A172 (cell line): ENCODE measurements at regions not wholly inside any gene's neighbourhood (a gene's known extent, or its start where the extent isn't known, plus 50 kb on each side); places are given as distances from the start of the nearest gene placed in this dataset.
A peak's percentile ranks its signal among the peaks of the same experiment; 100 is the strongest.

ENCODE experiments used
- DNase-seq: peaks from one replicate; pipeline ENCODE4 v3.0.0-alpha.2; 2015; ENCODE audit warnings: low spot score

- no peak for DNase-seq
Measured at GRCh38 chr5:18967637-18968036, 1020.4 kb downstream of the CDH18 start.

DNA sequence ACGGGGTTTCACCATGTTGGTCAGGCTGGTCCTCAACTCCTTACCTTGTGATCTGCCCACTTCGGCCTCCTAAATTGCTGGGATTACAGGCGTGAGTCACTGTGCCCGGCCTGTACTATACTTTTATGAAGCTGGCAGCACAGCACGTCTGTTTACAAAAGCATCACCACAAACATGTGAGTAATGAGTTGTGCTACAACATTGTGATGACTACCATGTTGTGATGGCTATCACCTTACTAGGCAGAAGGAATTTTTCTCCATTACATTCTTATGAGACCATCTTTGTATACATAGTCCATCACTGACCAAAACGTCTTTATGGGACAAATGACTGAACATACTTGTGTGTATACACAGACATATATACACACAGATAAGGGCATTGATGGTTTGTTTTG lies 1019.0 kb downstream of the CDH18 start:
- peak; percentile 72 for DNase-seq

- DNase-seq, result no peak
Measured at GRCh38 chr5:18970000-18970399, 1018.0 kb downstream of the CDH18 start.

GRCh38 chr5:18972177-18972576 lies 1015.8 kb downstream of the CDH18 start:
- DNase-seq, result no peak

- no peak for DNase-seq
Measured at GRCh38 chr5:18975624-18976023, 1012.4 kb downstream of the CDH18 start.

DNA sequence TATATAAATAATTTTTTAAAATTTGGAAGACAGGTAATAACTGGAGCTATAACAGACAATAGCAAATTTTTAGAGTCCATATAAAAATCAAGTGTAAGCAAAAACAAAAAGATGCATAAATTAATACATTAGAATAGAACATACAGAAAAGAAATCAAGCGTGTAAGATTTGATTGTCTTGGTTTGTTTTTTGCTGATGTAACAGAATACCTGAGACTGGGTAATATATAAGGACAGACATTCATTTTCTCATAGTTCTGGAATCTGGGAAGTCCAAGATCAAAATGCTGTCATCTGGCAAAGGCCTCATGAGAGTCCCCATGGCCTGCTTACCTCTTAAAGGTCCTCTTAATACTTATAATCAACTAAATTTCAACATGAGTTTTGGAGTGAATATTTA lies 1010.1 kb downstream of the CDH18 start:
- DNase-seq, result no peak

- no peak for DNase-seq
Measured at GRCh38 chr5:18984559-18985080, 1003.4 kb downstream of the CDH18 start.

GRCh38 chr5:18985171-18985758 lies 1002.7 kb downstream of the CDH18 start:
- no peak for DNase-seq

DNA sequence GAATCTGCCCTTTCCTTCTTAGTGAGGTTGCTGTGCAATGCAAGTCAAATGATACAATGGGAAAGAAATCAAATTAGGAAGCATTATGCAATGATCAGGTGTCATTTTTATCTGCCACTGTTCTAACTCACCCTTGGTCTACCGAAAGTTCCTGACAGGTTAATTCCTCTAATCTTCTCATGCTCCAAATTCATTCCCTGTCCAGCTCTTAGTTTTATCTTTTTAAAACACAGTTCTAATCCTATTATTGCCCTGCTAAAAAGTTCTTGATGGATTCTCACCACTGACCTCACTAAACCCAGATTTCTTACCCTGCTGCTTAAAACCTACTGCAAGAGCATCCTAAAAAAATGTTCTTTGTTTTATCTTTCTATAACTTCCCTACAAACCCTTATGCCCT lies 1000.9 kb downstream of the CDH18 start:
- no peak for DNase-seq

GRCh38 chr5:18990852-18991251 lies 997.1 kb downstream of the CDH18 start:
- DNase-seq, result no peak

DNA sequence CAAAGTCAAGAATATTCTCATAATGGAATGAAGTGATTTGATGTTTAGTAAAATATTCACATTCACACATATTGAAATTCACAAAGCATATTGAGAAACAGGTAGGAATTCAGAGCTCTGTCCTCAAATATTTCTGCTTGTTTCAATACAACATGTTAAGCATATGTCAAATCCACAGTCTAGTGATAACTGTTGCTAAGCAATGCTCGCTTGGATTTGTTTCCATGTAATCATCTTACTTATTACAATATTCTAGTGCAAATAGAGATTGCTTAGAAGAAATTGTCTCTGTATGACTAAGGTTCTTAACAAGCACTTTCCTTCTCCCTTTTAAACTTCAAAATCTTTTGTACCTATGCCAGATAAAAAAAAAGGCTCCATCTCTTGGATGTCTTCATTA lies 995.7 kb downstream of the CDH18 start:
- DNase-seq, result no peak

- no peak for DNase-seq
Measured at GRCh38 chr5:18999478-18999877, 988.5 kb downstream of the CDH18 start.

DNA sequence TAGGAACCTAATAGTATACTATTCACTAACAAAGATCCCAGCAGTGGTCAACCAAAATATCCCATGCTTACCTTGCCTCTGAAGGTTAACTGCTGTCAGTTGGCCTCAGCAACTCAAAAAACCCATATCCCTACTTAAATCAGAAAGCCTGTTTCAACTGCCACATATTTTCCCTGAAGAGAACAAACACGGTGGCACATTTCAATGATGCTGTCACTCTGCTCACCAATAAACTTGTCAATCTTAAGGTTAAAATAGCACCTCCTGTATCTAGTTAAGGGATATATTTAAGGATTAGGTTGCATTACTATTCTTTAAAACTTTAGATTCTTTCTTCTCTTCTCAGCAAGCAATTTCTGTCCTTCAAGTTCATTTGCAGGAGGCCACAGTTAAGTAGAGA lies 986.9 kb downstream of the CDH18 start:
- no peak for DNase-seq

- no peak for DNase-seq
Measured at GRCh38 chr5:19001539-19001938, 986.5 kb downstream of the CDH18 start.

DNA sequence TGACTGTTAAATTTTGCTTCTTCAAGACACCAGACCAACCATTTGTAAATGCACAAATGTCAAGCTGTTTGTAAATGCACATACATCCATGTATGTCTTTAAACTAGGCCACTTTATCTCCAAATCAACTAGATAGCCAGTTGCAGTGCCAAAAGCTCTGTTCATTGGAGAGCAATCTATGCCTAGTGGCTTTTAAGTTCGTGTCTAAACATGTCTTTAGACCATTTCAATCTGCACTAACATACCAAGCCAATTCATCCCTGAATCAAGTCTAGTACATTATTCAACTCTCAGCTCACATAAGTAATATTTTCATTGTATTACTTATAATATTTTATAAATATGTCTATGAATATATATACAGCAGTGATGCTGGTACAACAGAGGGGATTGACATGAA lies 985.9 kb downstream of the CDH18 start:
- no peak for DNase-seq

GRCh38 chr5:19018822-19019221 lies 969.2 kb downstream of the CDH18 start:
- DNase-seq, result peak; percentile 6

DNA sequence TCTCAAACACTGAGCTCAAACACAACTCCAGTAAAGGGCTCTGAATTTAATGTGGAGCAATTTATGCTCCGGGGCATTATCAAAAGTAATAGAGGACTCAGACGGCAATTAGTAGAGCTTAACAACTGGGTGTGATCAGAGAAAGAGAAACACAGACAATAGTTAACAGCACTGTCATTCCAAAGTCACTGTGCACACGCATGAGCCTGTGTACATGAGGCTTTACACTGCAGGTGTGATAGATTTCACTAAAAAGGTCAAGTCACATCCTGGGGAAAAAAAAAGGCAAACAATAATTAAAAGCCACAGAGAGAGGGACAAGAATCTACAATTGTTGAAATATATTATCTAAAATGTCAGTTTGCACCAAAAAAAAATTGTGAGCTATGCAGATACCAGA lies 956.5 kb downstream of the CDH18 start:
- DNase-seq, result no peak

DNA sequence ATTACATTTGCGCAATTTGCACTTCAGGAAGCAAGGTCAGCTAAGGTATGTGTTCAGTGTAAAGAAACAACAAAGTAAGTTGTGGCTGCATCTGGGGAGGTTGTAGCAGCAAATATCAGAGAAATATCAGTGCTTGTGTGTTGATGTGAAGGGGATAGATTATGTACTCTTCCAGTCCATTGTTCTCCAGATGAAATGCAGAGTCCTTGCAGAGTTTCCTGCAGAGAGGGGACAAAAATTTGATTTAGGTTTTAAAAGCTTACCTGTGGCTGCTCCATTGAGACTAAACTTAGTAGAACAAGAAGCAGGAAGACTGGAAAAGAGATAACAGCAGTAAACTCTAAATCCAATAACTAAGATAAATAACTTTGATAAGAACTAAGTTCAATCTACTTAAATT lies 952.2 kb downstream of the CDH18 start:
- no peak for DNase-seq

- no peak for DNase-seq
Measured at GRCh38 chr5:19042106-19042505, 945.9 kb downstream of the CDH18 start.

- no peak for DNase-seq
Measured at GRCh38 chr5:19044311-19044710, 943.7 kb downstream of the CDH18 start.

DNA sequence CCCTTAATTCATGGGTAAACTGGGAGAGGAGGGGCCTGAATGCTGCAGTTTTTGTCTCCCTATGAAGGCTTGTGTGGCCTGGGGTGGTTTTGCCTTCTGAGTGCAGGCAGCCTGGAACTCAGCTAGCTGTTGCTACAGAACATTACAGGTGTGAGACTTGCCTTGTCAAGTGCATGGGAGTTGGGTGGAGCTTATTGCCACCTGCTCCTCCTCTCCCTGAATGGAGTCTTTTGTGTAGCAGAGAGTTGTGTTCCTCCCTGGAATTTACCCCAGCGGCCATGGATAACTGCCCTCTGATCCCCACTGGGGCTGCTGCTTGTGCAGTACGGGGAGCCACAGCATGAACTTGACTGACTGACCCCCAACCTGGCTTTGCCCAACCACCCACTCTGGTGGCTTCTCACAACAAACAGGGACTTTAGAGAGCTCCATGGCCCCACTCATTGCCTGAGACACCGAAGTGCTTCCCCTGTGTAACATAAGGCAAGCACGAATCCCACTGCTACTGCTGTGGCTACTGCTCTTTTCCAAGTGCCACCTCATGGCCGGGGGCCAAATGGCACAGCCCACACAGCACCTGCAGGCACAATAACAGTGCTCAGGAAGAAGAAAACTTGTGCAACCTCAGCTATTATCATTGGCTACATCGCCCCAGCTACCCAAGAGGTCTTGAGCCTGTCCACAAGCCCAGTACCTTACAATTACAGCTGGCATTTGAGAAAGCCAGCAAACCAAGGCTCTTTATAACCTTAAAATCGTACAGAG lies 942.9 kb downstream of the CDH18 start:
- no peak for DNase-seq

GRCh38 chr5:19047277-19047676 lies 940.7 kb downstream of the CDH18 start:
- DNase-seq, result peak; percentile 14

- DNase-seq, result no peak
Measured at GRCh38 chr5:19048726-19049125, 939.3 kb downstream of the CDH18 start.

DNA sequence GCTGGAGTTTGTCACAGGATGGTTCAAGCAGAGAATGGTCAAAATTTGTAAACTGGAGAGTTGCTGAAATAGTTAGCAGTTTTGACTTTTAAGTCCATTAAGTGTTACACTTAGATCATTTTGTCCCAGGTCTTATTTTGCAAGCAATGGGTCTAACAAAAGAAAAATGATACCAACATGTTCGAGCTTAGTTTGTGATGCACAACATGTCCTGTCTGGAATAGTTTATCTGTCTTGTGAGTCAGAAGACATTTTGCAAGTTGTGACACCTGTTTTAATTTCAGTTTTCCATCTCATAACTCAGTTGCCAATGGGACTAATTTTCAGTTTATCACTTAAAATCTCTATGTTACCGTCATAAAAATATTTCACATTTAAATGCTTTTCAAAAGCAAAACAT lies 929.8 kb downstream of the CDH18 start:
- no peak for DNase-seq
